ENCODE measurements at regions not wholly inside any gene's neighbourhood (a gene's known extent, or its start where the extent isn't known, plus 50 kb on each side); places are given as distances from the start of the nearest gene placed in this dataset.

DNA sequence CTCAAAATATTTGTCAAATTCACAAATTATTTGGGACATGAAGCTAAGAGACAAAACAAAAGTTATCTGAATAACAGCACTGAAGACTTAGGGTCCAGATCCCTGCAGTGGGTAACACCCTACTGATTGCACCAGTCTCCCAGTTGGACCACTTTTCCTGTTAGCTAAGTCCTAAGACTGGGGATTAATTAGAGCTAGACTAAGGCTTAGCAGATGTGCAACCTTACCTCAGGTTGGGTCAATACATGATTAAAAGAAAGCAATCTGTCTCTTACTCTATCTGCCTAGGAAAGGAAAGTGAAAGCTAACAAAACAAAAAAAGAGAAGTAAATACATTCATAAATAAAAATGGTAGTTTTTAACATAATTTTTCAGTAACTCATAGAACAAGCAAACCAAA is 737.2 kb upstream of the CHRM3 start:
- Mint-ChIP-seq H3K27me3 (ENCODE audit: low read depth) (no peaks in the 10 kb centered on the region), H3K4me1 (peaks cover 20 to 28% of the 10 kb centered on the region in 2 experiments), H3K36me3 (ENCODE audit: insufficient read depth in 1 of 3, low read depth in 3 of 3) (no peaks in the 10 kb centered on the region), H3K4me3 (no peak overlapping the region), H3K27ac (peak overlapping the region; percentile 24 to 91 (median 73); a peak in 3 of 7 replicates), H3K9me3 (no peaks in the 10 kb centered on the region)
- H2BK120ac ChIP-seq (ENCODE audit: low read depth, low read length, poor library complexity, severe bottlenecking): peak overlapping the region; percentile 26
- H3K79me2 ChIP-seq (ENCODE audit: insufficient read depth, low read length): no peaks in the 10 kb centered on the region
- no peaks in the 10 kb centered on the region for H3K23me2 ChIP-seq (ENCODE audit: insufficient read length, low read depth, low read length, poor library complexity, severe bottlenecking)
- no peak overlapping the region for H4K8ac ChIP-seq (replicated peaks; ENCODE audit: insufficient read length, low read depth, low read length)
- DNase-seq: no peak
- H3K79me1 ChIP-seq (ENCODE audit: insufficient read depth, low read depth, low read length, poor library complexity, severe bottlenecking): no peaks in the 10 kb centered on the region
- no peak overlapping the region for H3K23ac ChIP-seq (ENCODE audit: insufficient read length, low read depth, low read length)
- H4K5ac ChIP-seq (ENCODE audit: insufficient read length, low read depth, low read length): no peak overlapping the region
- H2BK15ac ChIP-seq (ENCODE audit: low read depth, low read length): no peak overlapping the region
- no peak overlapping the region for H2BK5ac ChIP-seq (ENCODE audit: insufficient read length, low read length)
- no peaks in the 10 kb centered on the region for H4K20me1 ChIP-seq (ENCODE audit: control insufficient read depth, insufficient read depth, insufficient read length)
- H3K14ac ChIP-seq (ENCODE audit: insufficient read depth, low read length): no peak overlapping the region
- H2AK5ac ChIP-seq (ENCODE audit: insufficient read length, low read length): no peak overlapping the region
- peaks cover 5% of the 10 kb centered on the region; the same call in 1 of the 2 replicates for H3K4me1 ChIP-seq (ENCODE audit: insufficient read depth, low read length)
- no peak overlapping the region for H3K27ac ChIP-seq (ENCODE audit: insufficient read length, low read depth, low read length)
- H3K27me3 ChIP-seq (ENCODE audit: insufficient read depth, low read length): no peaks in the 10 kb centered on the region
- no peaks in the 10 kb centered on the region for H3K9me3 ChIP-seq (ENCODE audit: control insufficient read depth, low read depth, low read length)
- H3K18ac ChIP-seq (ENCODE audit: insufficient read length, low read depth, low read length): peak overlapping the region; percentile 50
- H3K9ac ChIP-seq (ENCODE audit: extremely low read depth, insufficient read length, low read length): no peak overlapping the region
- no peak overlapping the region for H2BK20ac ChIP-seq (ENCODE audit: low read depth, low read length, poor library complexity, severe bottlenecking)
- no peak overlapping the region for H3K56ac ChIP-seq (ENCODE audit: insufficient read length, low read depth, low read length)
- no peak overlapping the region for H3K4me2 ChIP-seq (ENCODE audit: insufficient read depth, insufficient read length, low read length)
- TF ChIP-seq, protein P1, sequence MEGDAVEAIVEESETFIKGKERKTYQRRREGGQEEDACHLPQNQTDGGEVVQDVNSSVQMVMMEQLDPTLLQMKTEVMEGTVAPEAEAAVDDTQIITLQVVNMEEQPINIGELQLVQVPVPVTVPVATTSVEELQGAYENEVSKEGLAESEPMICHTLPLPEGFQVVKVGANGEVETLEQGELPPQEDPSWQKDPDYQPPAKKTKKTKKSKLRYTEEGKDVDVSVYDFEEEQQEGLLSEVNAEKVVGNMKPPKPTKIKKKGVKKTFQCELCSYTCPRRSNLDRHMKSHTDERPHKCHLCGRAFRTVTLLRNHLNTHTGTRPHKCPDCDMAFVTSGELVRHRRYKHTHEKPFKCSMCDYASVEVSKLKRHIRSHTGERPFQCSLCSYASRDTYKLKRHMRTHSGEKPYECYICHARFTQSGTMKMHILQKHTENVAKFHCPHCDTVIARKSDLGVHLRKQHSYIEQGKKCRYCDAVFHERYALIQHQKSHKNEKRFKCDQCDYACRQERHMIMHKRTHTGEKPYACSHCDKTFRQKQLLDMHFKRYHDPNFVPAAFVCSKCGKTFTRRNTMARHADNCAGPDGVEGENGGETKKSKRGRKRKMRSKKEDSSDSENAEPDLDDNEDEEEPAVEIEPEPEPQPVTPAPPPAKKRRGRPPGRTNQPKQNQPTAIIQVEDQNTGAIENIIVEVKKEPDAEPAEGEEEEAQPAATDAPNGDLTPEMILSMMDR (conservative IDR thresholded peaks at IDR 0.05): no peak
- no peak overlapping the region for H4K91ac ChIP-seq (ENCODE audit: insufficient read length, low read depth, low read length)
- no peak overlapping the region for H2BK12ac ChIP-seq (ENCODE audit: insufficient read length, low read depth, low read length)
- H3T11ph ChIP-seq (ENCODE audit: low read length): no peak overlapping the region
- H2AFZ ChIP-seq (ENCODE audit: low read length): no peak overlapping the region
- H3K4ac ChIP-seq (ENCODE audit: low read depth, low read length): no peak overlapping the region
